ENCODE measurements at regions not wholly inside any gene's neighbourhood (a gene's known extent, or its start where the extent isn't known, plus 50 kb on each side); places are given as distances from the start of the nearest gene placed in this dataset.
"Not testable (repeated sequence)": the region's sequence is repeated elsewhere in the genome, so short reads cannot be mapped to it uniquely, and the experiment has no call there.

GRCh38 chr6:134662077-134662700 lies 287.7 kb downstream of the ALDH8A1 start:
- no peaks in the 10 kb centered on the region for H3K27me3 ChIP-seq (ENCODE audit: control insufficient read depth, insufficient read depth, low read length)
- no peaks in the 10 kb centered on the region for H3K4me1 ChIP-seq (ENCODE audit: control insufficient read depth, insufficient read depth, low read length)
- H3K36me3 ChIP-seq (ENCODE audit: control insufficient read depth, insufficient read depth, low read length): no peaks in the 10 kb centered on the region
- no peak overlapping the region for H3K4me3 ChIP-seq (ENCODE audit: low read length)
- DNase-seq (ENCODE audit: low read depth, low spot score): no peak
- H3K9me3 ChIP-seq (ENCODE audit: control insufficient read depth, insufficient read depth, low read length): no peaks in the 10 kb centered on the region
- H3K27ac ChIP-seq (ENCODE audit: low read length): no peak overlapping the region

- not testable (repeated sequence) for H3K4me1 ChIP-seq (ENCODE audit: control insufficient read depth, insufficient read depth, low read length); DNase-seq (ENCODE audit: low read depth, low spot score); H3K27ac ChIP-seq (ENCODE audit: low read length); H3K27me3 ChIP-seq (ENCODE audit: control insufficient read depth, insufficient read depth, low read length); H3K9me3 ChIP-seq (ENCODE audit: control insufficient read depth, insufficient read depth, low read length); H3K36me3 ChIP-seq (ENCODE audit: control insufficient read depth, insufficient read depth, low read length); H3K4me3 ChIP-seq (ENCODE audit: low read length)
- WGBS (ENCODE audit: insufficient coverage, insufficient read length): no CpG with 5 or more reads among the region's 1 CpG
Measured at GRCh38 chr6:134659885-134660284, 290.0 kb downstream of the ALDH8A1 start.

- Histone ChIP-seq H3K9me3 (ENCODE audit: control insufficient read depth, insufficient read depth, low read length) (no peaks in the 10 kb centered on the region), H3K4me3 (ENCODE audit: low read length) (no peak overlapping the region), H3K36me3 (ENCODE audit: control insufficient read depth, insufficient read depth, low read length) (no peaks in the 10 kb centered on the region), H3K27ac (ENCODE audit: low read length) (no peak overlapping the region), H3K27me3 (ENCODE audit: control insufficient read depth, insufficient read depth, low read length) (no peaks in the 10 kb centered on the region), H3K4me1 (ENCODE audit: control insufficient read depth, insufficient read depth, low read length) (no peaks in the 10 kb centered on the region)
- WGBS (ENCODE audit: insufficient coverage, insufficient read length): no CpG with 5 or more reads among the region's 5 CpGs
- no peak for DNase-seq (ENCODE audit: low read depth, low spot score)
Measured at GRCh38 chr6:134658596-134658995, 291.3 kb downstream of the ALDH8A1 start.

- H3K9me3 ChIP-seq (ENCODE audit: control insufficient read depth, insufficient read depth, low read length): no peaks in the 10 kb centered on the region
- no peaks in the 10 kb centered on the region for H3K36me3 ChIP-seq (ENCODE audit: control insufficient read depth, insufficient read depth, low read length)
- DNase-seq (ENCODE audit: low read depth, low spot score): no peak
- H3K27me3 ChIP-seq (ENCODE audit: control insufficient read depth, insufficient read depth, low read length): no peaks in the 10 kb centered on the region
- no CpG with 5 or more reads among the region's 3 CpGs for WGBS (ENCODE audit: insufficient coverage, insufficient read length)
- H3K27ac ChIP-seq (ENCODE audit: low read length): no peak overlapping the region
- no peak overlapping the region for H3K4me3 ChIP-seq (ENCODE audit: low read length)
- H3K4me1 ChIP-seq (ENCODE audit: control insufficient read depth, insufficient read depth, low read length): no peaks in the 10 kb centered on the region
Measured at GRCh38 chr6:134657751-134658527, 292.0 kb downstream of the ALDH8A1 start.

- Histone ChIP-seq H3K4me3 (ENCODE audit: low read length) (no peak overlapping the region), H3K9me3 (ENCODE audit: control insufficient read depth, insufficient read depth, low read length) (no peaks in the 10 kb centered on the region)
- no CpG with 5 or more reads among the region's 3 CpGs for WGBS (ENCODE audit: insufficient coverage, insufficient read length)
Measured at GRCh38 chr6:134657343-134657742, 292.6 kb downstream of the ALDH8A1 start.

GRCh38 chr6:134654751-134655150 lies 295.1 kb downstream of the ALDH8A1 start:
- Histone ChIP-seq H3K27ac (ENCODE audit: low read length) (no peak overlapping the region), H3K4me1 (ENCODE audit: control insufficient read depth, insufficient read depth, low read length) (no peaks in the 10 kb centered on the region), H3K36me3 (ENCODE audit: control insufficient read depth, insufficient read depth, low read length) (no peaks in the 10 kb centered on the region), H3K9me3 (ENCODE audit: control insufficient read depth, insufficient read depth, low read length) (no peaks in the 10 kb centered on the region), H3K27me3 (ENCODE audit: control insufficient read depth, insufficient read depth, low read length) (no peaks in the 10 kb centered on the region), H3K4me3 (ENCODE audit: low read length) (no peak overlapping the region)
- no peak for DNase-seq (ENCODE audit: low read depth, low spot score)

More at GRCh38 chr6:134657343-134657742, 292.6 kb downstream of the ALDH8A1 start:
- Histone ChIP-seq H3K27ac (ENCODE audit: low read length) (no peak overlapping the region), H3K36me3 (ENCODE audit: control insufficient read depth, insufficient read depth, low read length) (no peaks in the 10 kb centered on the region), H3K4me1 (ENCODE audit: control insufficient read depth, insufficient read depth, low read length) (no peaks in the 10 kb centered on the region), H3K27me3 (ENCODE audit: control insufficient read depth, insufficient read depth, low read length) (no peaks in the 10 kb centered on the region)
- no peak for DNase-seq (ENCODE audit: low read depth, low spot score)

- WGBS (ENCODE audit: insufficient coverage, insufficient read length): no CpG with 5 or more reads among the region's 3 CpGs
- no peak for DNase-seq (ENCODE audit: low read depth, low spot score)
- no peak overlapping the region for H3K27ac ChIP-seq (ENCODE audit: low read length)
- H3K9me3 ChIP-seq (ENCODE audit: control insufficient read depth, insufficient read depth, low read length): no peaks in the 10 kb centered on the region
- H3K36me3 ChIP-seq (ENCODE audit: control insufficient read depth, insufficient read depth, low read length): no peaks in the 10 kb centered on the region
- H3K4me1 ChIP-seq (ENCODE audit: control insufficient read depth, insufficient read depth, low read length): no peaks in the 10 kb centered on the region
- H3K27me3 ChIP-seq (ENCODE audit: control insufficient read depth, insufficient read depth, low read length): no peaks in the 10 kb centered on the region
- H3K4me3 ChIP-seq (ENCODE audit: low read length): no peak overlapping the region
Measured at GRCh38 chr6:134651519-134651918, 298.4 kb downstream of the ALDH8A1 start.

GRCh38 chr6:134647861-134648260 lies 302.0 kb downstream of the ALDH8A1 start:
- Histone ChIP-seq H3K27ac (ENCODE audit: low read length) (no peak overlapping the region), H3K4me3 (ENCODE audit: low read length) (no peak overlapping the region), H3K9me3 (ENCODE audit: control insufficient read depth, insufficient read depth, low read length) (no peaks in the 10 kb centered on the region), H3K4me1 (ENCODE audit: control insufficient read depth, insufficient read depth, low read length) (no peaks in the 10 kb centered on the region), H3K27me3 (ENCODE audit: control insufficient read depth, insufficient read depth, low read length) (no peaks in the 10 kb centered on the region), H3K36me3 (ENCODE audit: control insufficient read depth, insufficient read depth, low read length) (no peaks in the 10 kb centered on the region)
- no CpG with 5 or more reads among the region's 3 CpGs for WGBS (ENCODE audit: insufficient coverage, insufficient read length)
- no peak for DNase-seq (ENCODE audit: low read depth, low spot score)

GRCh38 chr6:134642819-134643218 lies 307.1 kb downstream of the ALDH8A1 start:
- Histone ChIP-seq H3K27me3 (ENCODE audit: control insufficient read depth, insufficient read depth, low read length) (no peaks in the 10 kb centered on the region), H3K36me3 (ENCODE audit: control insufficient read depth, insufficient read depth, low read length) (no peaks in the 10 kb centered on the region), H3K4me1 (ENCODE audit: control insufficient read depth, insufficient read depth, low read length) (no peaks in the 10 kb centered on the region), H3K27ac (ENCODE audit: low read length) (no peak overlapping the region), H3K4me3 (ENCODE audit: low read length) (no peak overlapping the region), H3K9me3 (ENCODE audit: control insufficient read depth, insufficient read depth, low read length) (no peaks in the 10 kb centered on the region)
- DNase-seq (ENCODE audit: low read depth, low spot score): no peak
- WGBS (ENCODE audit: insufficient coverage, insufficient read length): no CpG with 5 or more reads among the region's 4 CpGs

GRCh38 chr6:134642279-134642678 lies 307.6 kb downstream of the ALDH8A1 start:
- Histone ChIP-seq H3K4me1 (ENCODE audit: control insufficient read depth, insufficient read depth, low read length) (no peaks in the 10 kb centered on the region), H3K27me3 (ENCODE audit: control insufficient read depth, insufficient read depth, low read length) (no peaks in the 10 kb centered on the region), H3K4me3 (ENCODE audit: low read length) (no peak overlapping the region), H3K36me3 (ENCODE audit: control insufficient read depth, insufficient read depth, low read length) (no peaks in the 10 kb centered on the region), H3K27ac (ENCODE audit: low read length) (no peak overlapping the region), H3K9me3 (ENCODE audit: control insufficient read depth, insufficient read depth, low read length) (no peaks in the 10 kb centered on the region)
- WGBS (ENCODE audit: insufficient coverage, insufficient read length): no CpG with 5 or more reads among the region's 2 CpGs
- no peak for DNase-seq (ENCODE audit: low read depth, low spot score)

GRCh38 chr6:134640975-134641429 lies 308.9 kb downstream of the ALDH8A1 start:
- Histone ChIP-seq H3K27me3 (ENCODE audit: control insufficient read depth, insufficient read depth, low read length) (no peaks in the 10 kb centered on the region), H3K9me3 (ENCODE audit: control insufficient read depth, insufficient read depth, low read length) (no peaks in the 10 kb centered on the region), H3K27ac (ENCODE audit: low read length) (no peak overlapping the region), H3K4me1 (ENCODE audit: control insufficient read depth, insufficient read depth, low read length) (no peaks in the 10 kb centered on the region), H3K4me3 (ENCODE audit: low read length) (no peak overlapping the region), H3K36me3 (ENCODE audit: control insufficient read depth, insufficient read depth, low read length) (no peaks in the 10 kb centered on the region)
- DNase-seq (ENCODE audit: low read depth, low spot score): peak; percentile 37
- no CpG with 5 or more reads among the region's 1 CpG for WGBS (ENCODE audit: insufficient coverage, insufficient read length)

Data from iPS DF 6.9 (cell line).